Right cardiac atrium (tissue), 5 donors: ENCODE measurements at regions not wholly inside any gene's neighbourhood (a gene's known extent, or its start where the extent isn't known, plus 50 kb on each side); places are given as distances from the start of the nearest gene placed in this dataset.
"Not testable (repeated sequence)": the region's sequence is repeated elsewhere in the genome, so short reads cannot be mapped to it uniquely, and the experiment has no call there.

Experiments used
- ATAC-seq, 2 donors: fragments of 200-7000 bp; cut with Tn5 transposase; one replicate each; pipeline versions ENCODE4 v1.8.0 to v1.9.1; 2020; ENCODE audit warnings: moderate library complexity in 2 of 2, mild to moderate bottlenecking in 1 of 2
- DNase-seq, 3 donors: peaks; one replicate each; pipeline ENCODE4 v3.0.0-alpha.2; 2020
- H3K27ac ChIP-seq: one replicate; pipeline ENCODE4 v1.5.1; 2013; ENCODE audit warnings: mild to moderate bottlenecking, low read length, control low read depth, moderate library complexity
- H3K27me3 ChIP-seq: one replicate; pipeline ENCODE4 v1.6.1; 2013; ENCODE audit not compliant: control insufficient read depth, insufficient read depth
- H3K4me1 ChIP-seq: one replicate; pipeline ENCODE4 v1.6.1; 2013; ENCODE audit warnings: low read length; ENCODE audit not compliant: control insufficient read depth, insufficient read depth
- H3K4me3 ChIP-seq: one replicate; pipeline ENCODE4 v1.5.1; 2013; ENCODE audit warnings: low read length, control low read depth
- H3K9me3 ChIP-seq: one replicate; pipeline ENCODE4 v1.6.1; 2013; ENCODE audit warnings: low read length; ENCODE audit not compliant: control insufficient read depth
- WGBS: extraction: QIAGEN DNeasy Blood & Tissue Kit; methylation state at CpG from one replicate; pipeline ENCODE4 v1.1.7; 2013; 5-methylcytosine and 5-hydroxymethylcytosine counted together
- intact Hi-C, 4 donors: fragments of 100-400 bp; cut with DNase I; formaldehyde crosslinking; loops; one replicate each; pipeline versions ENCODE4 v1.11.0 to v1.14.0; 2022 to 2023
- donor health status: healthy with polysubstance abuse.
- donor health status: DM: no; HTN: yes; CAD: no.
- donor health status: DM: no; HTN: no; CAD: no.
- donor health status: DM: no; HTN: yes; CAD: no; lungs with severe emphysema.
- donor health status: DM: yes; HTN: yes; CAD: no.

DNA sequence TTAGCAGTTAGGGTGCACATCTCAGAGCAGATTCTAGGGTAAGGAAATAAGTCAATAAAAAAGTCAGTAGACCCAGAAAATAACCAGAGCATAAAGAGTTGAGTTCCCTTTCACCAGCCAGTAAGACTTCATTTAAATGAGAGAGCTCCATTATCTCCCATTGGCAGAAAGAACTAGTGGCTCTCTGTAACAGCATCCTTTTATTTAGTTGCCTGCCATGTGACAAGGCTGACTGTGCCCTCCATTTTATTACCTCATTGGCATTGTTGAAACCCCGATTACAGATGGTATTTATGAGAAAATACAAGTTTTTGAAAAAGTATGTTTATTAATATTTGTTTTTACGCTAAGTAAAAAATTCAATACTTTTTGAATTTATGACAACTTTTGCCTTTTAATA lies 859.5 kb upstream of the NDST4 start:
- DNase-seq (no peak), ATAC-seq (no peak)
- 79% methylated on average over 2 of the region's 2 CpGs for WGBS
- no peak overlapping the region for H3K4me3 ChIP-seq
- no peaks in the 10 kb centered on the region for H3K9me3 ChIP-seq
- H3K27me3 ChIP-seq: no peaks in the 10 kb centered on the region
- no peaks in the 10 kb centered on the region for H3K4me1 ChIP-seq
- H3K27ac ChIP-seq: no peak overlapping the region
- intact Hi-C loops: no loop called here

DNA sequence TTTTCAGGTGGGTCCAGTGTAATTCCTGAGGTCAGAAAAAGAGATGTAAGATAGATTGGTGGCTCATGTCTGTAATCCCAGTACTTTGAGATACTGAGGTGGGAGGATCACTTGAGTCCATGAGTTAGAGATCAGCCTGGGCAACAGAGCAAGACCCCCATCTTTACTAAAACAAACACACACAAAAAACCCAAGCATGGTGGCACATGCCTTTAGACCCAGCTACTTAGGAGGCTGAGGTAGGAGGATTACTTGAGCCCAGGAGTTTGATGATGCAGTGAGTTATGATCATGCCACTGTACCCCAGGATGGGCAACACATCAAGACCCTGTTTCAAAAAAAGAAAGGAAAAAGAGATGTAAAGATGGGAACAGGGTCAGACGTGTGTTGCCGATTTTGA lies 857.4 kb upstream of the NDST4 start:
- H3K27ac ChIP-seq: no peak overlapping the region
- ATAC-seq (no peak), DNase-seq (no peak)
- H3K27me3 ChIP-seq: no peaks in the 10 kb centered on the region
- WGBS: 89% methylated on average over 2 of the region's 2 CpGs
- H3K4me1 ChIP-seq: no peaks in the 10 kb centered on the region
- H3K9me3 ChIP-seq: no peaks in the 10 kb centered on the region
- intact Hi-C loops: no loop called here
- no peak overlapping the region for H3K4me3 ChIP-seq

DNA sequence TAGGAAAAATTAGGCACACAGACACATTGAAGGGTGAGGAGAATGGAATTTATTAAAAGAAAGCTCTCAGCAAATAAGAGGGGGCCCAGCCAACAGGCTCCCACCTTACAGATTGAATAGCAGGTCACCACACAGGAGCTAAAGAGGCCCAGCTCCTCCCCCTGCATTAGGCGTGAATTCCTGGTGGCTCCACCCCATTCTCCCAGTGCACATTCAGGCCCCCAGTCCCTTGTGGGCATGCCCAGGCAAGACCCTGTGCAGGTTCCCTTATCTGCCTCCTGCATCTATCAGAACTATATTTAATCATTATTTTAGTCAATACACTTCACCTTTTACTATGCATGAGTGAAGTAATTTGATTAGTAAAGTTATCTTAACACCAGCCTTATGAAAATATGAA lies 856.3 kb upstream of the NDST4 start:
- H3K27me3 ChIP-seq: no peaks in the 10 kb centered on the region
- no peak overlapping the region for H3K4me3 ChIP-seq
- no peaks in the 10 kb centered on the region for H3K9me3 ChIP-seq
- H3K27ac ChIP-seq: no peak overlapping the region
- H3K4me1 ChIP-seq: no peaks in the 10 kb centered on the region
- intact Hi-C loops: no loop called here
- ATAC-seq: no peak
- DNase-seq: no peak
- WGBS: 69% methylated on average over 1 of the region's 1 CpG

DNA sequence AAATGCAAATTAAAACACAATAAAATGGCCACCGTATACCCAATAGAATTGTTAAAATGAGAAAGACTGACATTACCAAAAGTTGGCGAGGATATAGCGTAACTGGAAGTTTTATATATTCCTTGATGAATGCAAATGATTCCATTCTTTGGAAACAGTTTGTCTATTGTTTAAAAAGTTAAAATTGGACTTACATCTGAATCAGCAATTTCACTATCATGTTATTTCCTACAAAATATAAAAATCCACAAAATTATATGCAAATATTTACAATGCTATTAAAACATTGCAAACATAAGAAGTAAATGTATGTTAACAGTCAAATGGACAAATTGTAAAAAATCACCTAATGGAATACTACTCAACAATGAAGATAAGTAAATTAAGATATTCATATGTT lies 852.2 kb upstream of the NDST4 start:
- H3K27ac ChIP-seq: no peak overlapping the region
- no peaks in the 10 kb centered on the region for H3K9me3 ChIP-seq
- intact Hi-C loops: no loop called here
- WGBS: 87% methylated on average over 3 of the region's 3 CpGs
- H3K27me3 ChIP-seq: no peaks in the 10 kb centered on the region
- no peak for DNase-seq
- no peaks in the 10 kb centered on the region for H3K4me1 ChIP-seq
- no peak overlapping the region for H3K4me3 ChIP-seq
- no peak for ATAC-seq

DNA sequence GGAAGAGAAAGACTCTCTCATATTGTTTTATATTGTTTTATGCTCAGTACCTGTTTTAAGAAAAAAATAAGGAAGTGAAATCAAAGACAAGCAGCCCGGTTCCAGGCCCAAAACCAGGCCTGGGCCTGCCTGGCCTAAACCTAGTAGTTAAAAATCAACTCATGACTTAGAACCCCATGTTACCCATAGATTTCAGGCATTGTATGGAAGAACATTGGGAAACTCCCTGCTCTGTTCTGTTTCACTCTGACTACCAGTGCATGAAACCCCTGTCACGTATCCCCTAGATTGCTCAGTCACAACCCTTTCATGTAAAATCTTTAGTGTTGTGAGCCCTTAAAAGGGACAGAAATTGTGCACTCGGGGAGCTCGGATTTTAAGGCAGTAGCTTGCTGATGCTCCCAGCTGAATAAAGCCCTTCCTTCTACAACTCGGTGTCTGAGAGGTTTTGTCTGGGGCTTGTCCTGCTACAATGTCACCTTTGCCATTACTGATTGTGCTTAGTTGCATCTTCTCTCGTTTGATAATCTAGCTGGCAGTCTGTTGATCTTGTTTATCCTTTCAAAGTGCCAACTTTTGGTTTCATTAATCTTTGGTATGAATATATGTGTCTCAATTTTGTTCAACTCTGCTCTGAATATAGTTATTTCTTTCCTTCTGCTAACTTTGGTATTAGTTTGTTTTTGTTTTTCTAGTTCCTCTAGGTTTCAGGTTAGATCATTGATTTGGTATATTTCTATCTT lies 842.8 kb upstream of the NDST4 start:
- 70% methylated on average over 6 of the region's 6 CpGs for WGBS
- H3K27ac ChIP-seq, H3K4me3 ChIP-seq, H3K4me1 ChIP-seq, ATAC-seq, H3K9me3 ChIP-seq, H3K27me3 ChIP-seq, intact Hi-C loops, DNase-seq: not testable (repeated sequence)

DNA sequence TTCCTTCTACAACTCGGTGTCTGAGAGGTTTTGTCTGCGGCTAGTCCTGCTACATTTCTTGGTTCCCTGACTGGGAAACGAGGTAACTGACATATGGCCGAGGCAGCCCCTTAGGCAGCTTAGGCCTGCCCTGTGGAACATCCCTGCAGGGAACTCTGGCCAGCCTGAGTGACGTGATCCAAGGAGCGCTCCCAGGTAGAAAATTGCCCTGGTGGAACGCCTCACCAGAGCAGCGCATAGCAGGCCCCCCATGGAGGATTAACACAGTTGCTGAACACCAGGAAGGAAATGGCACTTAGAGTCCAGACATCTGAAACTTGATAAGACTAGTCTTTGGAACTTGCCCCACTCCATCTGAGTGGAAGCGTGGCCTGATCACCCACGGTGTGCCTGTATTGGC lies 837.4 kb upstream of the NDST4 start:
- Histone ChIP-seq H3K9me3 (no peaks in the 10 kb centered on the region), H3K27me3 (no peaks in the 10 kb centered on the region), H3K4me3 (no peak overlapping the region), H3K4me1 (no peaks in the 10 kb centered on the region), H3K27ac (no peak overlapping the region)
- 89% methylated on average over 10 of the region's 10 CpGs for WGBS
- intact Hi-C loops: no loop called here
- no peak for DNase-seq
- no peak for ATAC-seq

DNA sequence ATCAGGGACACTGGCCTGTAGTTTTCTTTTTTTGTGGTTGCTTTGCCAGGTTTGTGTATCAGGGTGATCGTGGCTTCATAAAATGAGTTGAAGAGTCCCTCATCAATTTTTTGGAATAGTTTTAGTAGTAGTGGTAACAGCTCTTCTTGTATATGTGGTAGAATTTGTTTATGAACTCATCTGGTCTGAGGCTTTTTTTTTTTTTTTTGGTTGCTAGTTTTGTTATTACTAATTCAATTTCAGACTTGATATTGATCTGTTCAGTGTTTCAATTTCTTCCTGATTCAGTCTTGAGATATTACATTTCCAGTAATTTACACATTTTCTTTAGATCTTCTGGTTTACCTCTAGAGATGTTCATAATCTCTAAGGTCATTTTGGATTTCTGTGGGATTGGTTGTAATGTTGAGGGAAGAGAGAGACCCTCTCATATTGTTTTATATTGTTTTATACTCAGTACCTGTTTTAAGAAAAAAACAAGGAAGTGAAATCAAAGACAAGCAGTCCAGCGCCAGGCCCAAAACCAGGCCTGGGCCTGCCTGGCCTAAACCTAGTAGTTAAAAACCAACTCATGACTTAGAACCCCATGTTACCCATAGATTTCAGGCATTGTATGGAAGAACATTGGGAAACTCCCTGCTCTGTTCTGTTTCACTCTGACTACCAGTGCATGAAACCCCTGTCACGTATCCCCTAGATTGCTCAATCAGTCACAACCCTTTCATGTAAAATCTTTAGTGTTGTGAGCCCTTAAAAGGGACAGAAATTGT lies 836.7 kb upstream of the NDST4 start:
- ATAC-seq: not testable (repeated sequence)
- 87% methylated on average over 3 of the region's 3 CpGs for WGBS

DNA sequence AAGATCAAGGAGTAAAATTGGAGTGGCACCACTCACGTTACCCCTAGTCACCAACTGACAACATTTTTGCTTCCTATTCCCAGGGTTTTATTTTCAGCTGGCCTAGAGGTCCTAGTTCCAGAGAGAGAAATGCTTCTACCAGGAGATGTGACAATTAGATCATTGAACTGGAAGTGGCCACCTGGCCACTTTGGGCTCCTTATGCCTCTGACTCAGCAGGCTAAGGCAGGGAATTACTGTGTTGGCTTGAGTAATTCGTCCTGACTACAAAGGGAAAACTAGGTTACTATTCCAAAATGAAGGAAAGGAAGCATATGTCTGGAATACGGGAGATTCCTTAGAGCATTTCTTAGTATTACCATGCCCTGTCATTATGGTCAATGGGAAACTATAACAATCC lies 831.6 kb upstream of the NDST4 start:
- Histone ChIP-seq H3K4me1 (no peaks in the 10 kb centered on the region), H3K4me3 (no peak overlapping the region), H3K27ac (no peak overlapping the region), H3K9me3 (no peaks in the 10 kb centered on the region), H3K27me3 (no peaks in the 10 kb centered on the region)
- 73% methylated on average over 3 of the region's 3 CpGs for WGBS
- ATAC-seq (no peak), DNase-seq (no peak)
- intact Hi-C loops: no loop called here

More for the DNA sequence above, 836.7 kb upstream of the NDST4 start:
- H3K27ac ChIP-seq, H3K4me3 ChIP-seq, H3K27me3 ChIP-seq, DNase-seq, intact Hi-C loops, H3K9me3 ChIP-seq, H3K4me1 ChIP-seq: not testable (repeated sequence)

DNA sequence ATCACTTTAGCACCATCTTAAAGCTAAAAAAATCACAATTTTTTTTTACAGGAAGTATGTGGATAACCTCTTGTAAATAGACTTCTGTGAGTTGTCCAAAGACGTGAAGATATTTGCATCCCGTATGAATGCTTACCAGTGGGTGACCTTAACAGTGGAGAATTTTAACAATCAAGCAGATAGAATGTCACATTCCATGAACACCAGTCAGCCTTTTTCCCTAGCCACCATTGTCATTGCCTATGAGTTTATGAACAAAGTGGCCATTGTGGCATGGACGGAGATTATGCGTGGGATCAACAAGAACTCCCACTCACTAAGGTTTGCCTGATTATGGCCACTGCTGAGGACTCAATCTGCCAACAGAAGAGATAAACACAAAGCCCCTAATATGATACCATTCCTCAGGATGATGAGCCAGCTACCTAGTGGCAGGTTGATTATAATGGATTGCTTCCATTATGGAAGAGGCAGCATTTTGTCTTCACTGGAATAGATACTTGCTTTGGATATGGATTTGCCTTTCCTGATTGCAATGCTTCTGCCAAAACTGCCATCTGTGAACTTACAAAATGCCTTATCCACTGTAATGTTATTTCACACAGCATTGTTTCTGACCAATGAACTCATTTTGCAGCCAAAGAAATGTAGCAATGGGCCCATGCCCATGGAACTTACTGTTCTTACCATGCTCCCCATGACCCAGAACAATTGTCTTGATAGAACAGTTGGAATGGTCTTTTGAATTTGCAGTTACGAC lies 830.9 kb upstream of the NDST4 start:
- H3K27ac ChIP-seq: no peak overlapping the region
- no peak for ATAC-seq
- H3K4me1 ChIP-seq: no peaks in the 10 kb centered on the region
- 77% methylated on average over 5 of the region's 5 CpGs for WGBS
- intact Hi-C loops: no loop called here
- H3K27me3 ChIP-seq: no peaks in the 10 kb centered on the region
- DNase-seq: no peak
- no peak overlapping the region for H3K4me3 ChIP-seq
- H3K9me3 ChIP-seq: no peaks in the 10 kb centered on the region

DNA sequence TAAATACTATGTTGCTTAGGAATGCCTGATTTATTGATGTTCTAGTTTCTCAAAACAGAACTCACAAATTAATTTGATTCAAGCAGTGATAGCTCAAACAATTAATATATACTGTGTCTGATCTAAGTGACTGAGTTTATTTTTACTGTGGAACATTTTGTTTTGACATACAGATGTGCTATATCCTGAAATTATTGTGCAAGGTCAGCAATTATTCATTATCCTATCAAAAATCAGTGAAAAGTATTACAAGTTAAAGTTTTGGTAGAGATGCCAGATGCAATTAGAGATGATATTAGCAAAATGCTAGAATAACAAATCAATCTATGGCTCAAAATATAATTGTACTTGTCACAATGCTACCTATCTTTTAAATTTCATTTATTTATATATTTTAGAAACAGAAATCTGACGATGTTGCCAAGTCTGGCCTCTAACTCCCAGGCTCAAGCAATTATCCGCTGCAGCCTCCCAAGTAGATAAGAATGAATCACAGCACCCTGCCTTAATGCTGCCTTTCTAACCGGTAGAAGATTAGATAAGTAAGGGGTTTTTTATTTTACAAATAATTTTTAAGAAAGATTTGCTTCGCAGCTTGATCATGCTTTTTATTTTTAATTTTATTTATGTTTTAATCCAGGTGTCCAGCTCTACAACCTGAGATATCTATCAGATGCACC lies 825.5 kb upstream of the NDST4 start:
- Histone ChIP-seq H3K4me3 (no peak overlapping the region), H3K4me1 (no peaks in the 10 kb centered on the region), H3K27me3 (no peaks in the 10 kb centered on the region), H3K27ac (no peak overlapping the region), H3K9me3 (no peaks in the 10 kb centered on the region)
- ATAC-seq: no peak
- WGBS: 43% methylated on average over 4 of the region's 4 CpGs
- no peak for DNase-seq
- intact Hi-C loops: no loop called here

DNA sequence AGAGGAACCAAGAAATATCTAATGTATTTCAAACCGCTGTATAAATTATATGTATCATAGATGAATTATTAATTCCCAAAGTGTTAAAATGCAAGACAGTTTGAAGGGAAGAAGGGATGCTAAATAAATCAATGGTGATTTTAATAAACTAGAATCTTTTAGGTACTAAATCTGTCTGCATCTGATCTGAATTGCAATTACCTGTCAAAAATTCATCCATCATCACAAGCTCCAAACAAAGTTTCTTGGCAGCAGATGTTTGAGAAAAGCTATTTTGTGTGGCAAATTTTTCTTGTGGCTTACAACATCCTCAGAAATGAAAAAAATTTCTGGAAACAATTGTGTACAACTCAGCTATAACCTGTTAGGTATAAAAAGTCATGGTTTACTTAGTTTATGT lies 816.0 kb upstream of the NDST4 start:
- intact Hi-C loops: no loop called here
- ATAC-seq (no peak), DNase-seq (no peak)
- Histone ChIP-seq H3K27me3 (no peaks in the 10 kb centered on the region), H3K4me1 (no peaks in the 10 kb centered on the region), H3K9me3 (no peaks in the 10 kb centered on the region), H3K4me3 (no peak overlapping the region), H3K27ac (no peak overlapping the region)
- 88% methylated on average over 1 of the region's 1 CpG for WGBS
